HUES6 (cell line): ENCODE measurements at regions not wholly inside any gene's neighbourhood (a gene's known extent, or its start where the extent isn't known, plus 50 kb on each side); places are given as distances from the start of the nearest gene placed in this dataset.

Source experiments
- H3K27ac ChIP-seq: 2 replicates; pipeline ENCODE4 v1.7.0; 2013; ENCODE audit warnings: low read depth, mild to moderate bottlenecking, low read length, inconsistent platforms
- H3K27me3 ChIP-seq: 2 replicates; pipeline ENCODE4 v1.6.1; 2013; ENCODE audit warnings: low read length; ENCODE audit not compliant: control insufficient read depth, insufficient read depth
- H3K36me3 ChIP-seq: 2 replicates; pipeline ENCODE4 v1.6.1; 2013; ENCODE audit warnings: low read length; ENCODE audit not compliant: control insufficient read depth, insufficient read depth
- H3K4me1 ChIP-seq: 2 replicates; pipeline ENCODE4 v1.6.1; 2013; ENCODE audit warnings: low read length; ENCODE audit not compliant: control insufficient read depth, insufficient read depth
- H3K4me3 ChIP-seq: 2 replicates; pipeline ENCODE4 v1.5.1; 2013; ENCODE audit warnings: low read depth, low read length
- H3K9ac ChIP-seq: one replicate; pipeline ENCODE4 v1.6.1; 2013; ENCODE audit warnings: mild to moderate bottlenecking, low read length
- H3K9me3 ChIP-seq: 2 replicates; pipeline ENCODE4 v1.6.1; 2013; ENCODE audit warnings: low read depth, low read length; ENCODE audit not compliant: control insufficient read depth, insufficient read depth

DNA sequence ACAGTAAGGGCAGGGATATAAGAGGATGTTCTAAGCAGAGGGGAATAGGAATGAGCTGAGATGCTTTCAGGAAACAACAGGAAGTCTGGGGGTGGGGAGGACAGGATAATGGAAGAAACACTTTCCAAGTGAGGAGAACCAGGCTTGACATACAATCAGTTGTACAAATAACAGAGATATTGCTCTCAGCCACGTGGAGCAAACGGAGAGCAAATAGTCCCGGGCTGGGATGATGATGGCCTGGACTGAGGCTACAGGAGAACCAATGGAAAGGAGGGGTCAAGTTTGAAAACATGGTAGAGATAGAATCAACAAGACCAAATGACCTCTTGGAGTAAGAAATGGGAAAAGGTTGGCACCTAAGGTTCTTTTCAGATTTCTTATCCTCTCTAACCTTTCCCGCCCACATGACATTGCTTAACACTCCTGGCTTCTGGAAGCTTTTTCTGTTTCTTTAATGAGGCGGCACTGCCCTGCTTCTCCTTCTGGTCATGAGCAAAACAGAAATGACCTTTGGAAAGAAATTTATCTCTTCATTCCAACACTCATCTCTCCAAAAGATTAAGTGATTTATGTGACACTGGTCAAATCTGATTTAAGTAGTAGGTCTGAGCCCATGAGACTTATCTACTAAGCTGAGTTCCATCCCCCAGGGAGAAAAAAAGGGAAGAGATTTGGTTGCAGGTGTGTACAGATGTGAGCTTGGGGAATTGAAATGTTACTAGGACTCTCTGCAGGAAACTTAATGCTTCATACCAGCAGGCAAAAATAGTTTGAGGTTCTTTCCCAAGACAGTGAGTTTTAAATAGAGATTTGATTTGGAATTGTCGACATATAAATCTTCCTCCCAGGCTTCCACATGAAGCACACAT lies 442.9 kb upstream of the HNRNPA3 start:
- Histone ChIP-seq H3K27ac (no peak overlapping the region), H3K27me3 (no peaks in the 10 kb centered on the region), H3K9me3 (peaks cover 32% of the 10 kb centered on the region), H3K4me3 (no peak overlapping the region), H3K4me1 (peaks cover 10% of the 10 kb centered on the region), H3K9ac (no peak overlapping the region), H3K36me3 (no peaks in the 10 kb centered on the region)

DNA sequence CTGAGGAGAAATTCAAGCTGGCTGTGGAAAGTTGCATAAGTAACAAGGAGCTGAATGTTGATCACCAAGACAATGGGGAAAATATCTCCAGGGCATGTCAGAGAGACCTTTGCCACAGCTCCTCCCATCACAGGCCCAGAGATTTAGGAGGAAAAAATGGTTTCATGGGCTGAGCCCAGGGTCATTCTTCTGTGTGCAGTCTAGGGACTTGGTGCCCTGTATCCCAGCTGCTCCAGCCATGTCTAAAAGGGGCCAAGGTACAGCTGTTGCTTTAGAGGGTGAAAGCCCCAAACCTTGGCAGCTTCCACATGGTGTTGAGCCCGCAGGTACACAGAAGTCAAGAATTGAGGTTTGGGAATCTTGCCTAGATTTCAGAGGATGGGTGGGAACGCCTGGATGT lies 439.8 kb upstream of the HNRNPA3 start:
- no peak overlapping the region for H3K27ac ChIP-seq
- H3K4me3 ChIP-seq = no peak overlapping the region
- H3K27me3 ChIP-seq = no peaks in the 10 kb centered on the region
- H3K4me1 ChIP-seq = no peaks in the 10 kb centered on the region
- H3K9ac ChIP-seq = no peak overlapping the region
- H3K36me3 ChIP-seq = no peaks in the 10 kb centered on the region
- peaks cover 36% of the 10 kb centered on the region for H3K9me3 ChIP-seq

DNA sequence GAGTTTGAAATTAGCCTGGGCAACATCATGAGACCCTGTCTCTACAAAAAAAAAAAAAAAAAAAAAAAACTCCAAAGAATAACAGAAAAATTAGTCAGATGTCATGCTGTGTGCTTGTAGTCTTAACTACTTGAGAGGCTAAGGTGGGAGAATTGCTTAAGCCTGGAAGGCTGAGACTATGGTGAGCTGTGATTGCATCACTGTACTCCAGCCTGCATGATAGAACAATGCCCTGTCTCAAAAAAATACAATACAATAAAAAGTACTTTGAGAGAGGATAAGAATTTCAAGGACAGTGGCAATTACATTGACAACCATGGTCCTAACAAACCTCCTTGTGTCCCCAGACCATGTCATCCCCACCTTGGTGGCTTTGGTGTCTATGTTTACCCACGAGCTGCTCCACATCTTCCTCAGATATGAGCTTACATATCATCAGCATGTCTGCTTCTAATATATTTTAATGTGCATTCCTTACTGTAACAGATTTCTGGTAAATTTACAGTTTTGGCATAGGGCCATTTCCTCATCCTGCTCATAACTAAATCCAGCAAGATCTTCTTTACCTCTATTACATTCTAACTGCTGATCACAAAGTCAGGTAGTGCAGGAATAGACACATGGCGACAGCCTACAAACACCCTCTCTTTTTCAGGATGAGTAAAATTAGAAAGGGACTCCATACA lies 437.7 kb upstream of the HNRNPA3 start:
- H3K4me1 ChIP-seq = no peaks in the 10 kb centered on the region
- H3K36me3 ChIP-seq = no peaks in the 10 kb centered on the region
- no peak overlapping the region for H3K27ac ChIP-seq
- no peak overlapping the region for H3K9ac ChIP-seq
- H3K4me3 ChIP-seq = no peak overlapping the region
- H3K27me3 ChIP-seq = no peaks in the 10 kb centered on the region
- peaks cover 36% of the 10 kb centered on the region for H3K9me3 ChIP-seq

DNA sequence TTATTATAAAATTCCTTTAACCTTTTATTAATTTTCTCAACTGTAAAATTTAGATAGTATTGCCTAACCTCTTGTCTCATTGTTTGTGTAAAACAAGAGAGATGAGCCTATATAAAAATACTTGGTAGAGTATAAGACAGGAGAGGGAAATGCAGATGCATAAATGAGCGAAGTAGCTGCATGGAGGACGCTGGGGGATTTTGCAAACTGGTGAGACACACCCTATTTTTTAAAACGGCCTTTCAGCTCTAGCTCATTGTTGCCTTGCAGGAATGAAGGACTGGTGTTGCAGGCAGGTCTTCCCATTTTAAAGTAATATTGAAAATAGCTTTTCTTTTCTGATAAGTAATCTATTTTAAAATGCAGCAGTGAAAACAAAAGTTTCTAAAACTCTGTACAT lies 435.3 kb upstream of the HNRNPA3 start:
- H3K9me3 ChIP-seq = peaks cover 31% of the 10 kb centered on the region
- H3K4me3 ChIP-seq = no peak overlapping the region
- H3K27ac ChIP-seq = no peak overlapping the region
- H3K9ac ChIP-seq = no peak overlapping the region
- no peaks in the 10 kb centered on the region for H3K4me1 ChIP-seq
- H3K36me3 ChIP-seq = no peaks in the 10 kb centered on the region
- no peaks in the 10 kb centered on the region for H3K27me3 ChIP-seq

DNA sequence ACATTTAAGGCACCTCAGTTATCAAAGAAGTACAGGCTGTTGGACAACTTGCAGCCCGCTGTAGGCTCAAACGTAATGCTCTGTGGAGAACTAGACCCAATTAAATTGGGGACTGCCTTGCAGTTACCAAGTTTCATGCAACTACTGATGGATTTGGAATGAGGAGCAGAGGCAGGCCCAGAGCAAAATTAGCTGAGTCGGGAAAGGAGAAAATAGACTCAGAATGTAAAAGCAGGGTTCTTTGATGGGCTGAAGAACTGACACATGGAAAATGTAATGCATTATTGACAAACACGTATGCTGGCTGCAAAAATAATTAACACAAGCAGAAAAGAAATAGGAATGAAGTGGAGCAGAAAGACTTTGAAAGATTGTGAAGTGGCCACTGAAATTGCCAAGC lies 432.7 kb upstream of the HNRNPA3 start:
- Histone ChIP-seq H3K9me3 (peaks cover 9% of the 10 kb centered on the region; the same call in 1 of the 2 replicates), H3K4me1 (no peaks in the 10 kb centered on the region), H3K36me3 (no peaks in the 10 kb centered on the region), H3K27me3 (no peaks in the 10 kb centered on the region), H3K27ac (no peak overlapping the region), H3K4me3 (no peak overlapping the region), H3K9ac (no peak overlapping the region)

DNA sequence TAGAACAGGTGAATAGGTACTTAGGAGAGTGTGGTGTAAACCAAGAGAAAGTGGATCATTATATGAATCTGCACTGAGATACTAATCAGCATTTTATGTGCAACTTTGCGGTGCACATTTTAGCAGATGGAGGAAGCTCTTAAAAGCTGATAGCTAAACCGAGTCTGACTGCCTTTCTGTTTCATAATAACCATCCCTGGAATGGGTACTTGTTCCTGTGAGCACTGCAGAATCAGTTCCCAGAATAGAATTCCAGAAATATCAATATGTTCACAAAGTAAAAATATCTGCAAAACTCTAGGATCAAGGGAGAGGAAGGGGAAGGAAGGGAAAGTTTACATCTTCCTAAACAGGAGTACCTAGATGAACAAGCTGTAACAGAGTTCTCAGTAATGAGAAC lies 432.2 kb upstream of the HNRNPA3 start:
- Histone ChIP-seq H3K4me1 (no peaks in the 10 kb centered on the region), H3K4me3 (no peak overlapping the region), H3K36me3 (no peaks in the 10 kb centered on the region), H3K9me3 (peaks cover 6% of the 10 kb centered on the region; the same call in 1 of the 2 replicates), H3K27me3 (no peaks in the 10 kb centered on the region), H3K9ac (no peak overlapping the region), H3K27ac (no peak overlapping the region)

DNA sequence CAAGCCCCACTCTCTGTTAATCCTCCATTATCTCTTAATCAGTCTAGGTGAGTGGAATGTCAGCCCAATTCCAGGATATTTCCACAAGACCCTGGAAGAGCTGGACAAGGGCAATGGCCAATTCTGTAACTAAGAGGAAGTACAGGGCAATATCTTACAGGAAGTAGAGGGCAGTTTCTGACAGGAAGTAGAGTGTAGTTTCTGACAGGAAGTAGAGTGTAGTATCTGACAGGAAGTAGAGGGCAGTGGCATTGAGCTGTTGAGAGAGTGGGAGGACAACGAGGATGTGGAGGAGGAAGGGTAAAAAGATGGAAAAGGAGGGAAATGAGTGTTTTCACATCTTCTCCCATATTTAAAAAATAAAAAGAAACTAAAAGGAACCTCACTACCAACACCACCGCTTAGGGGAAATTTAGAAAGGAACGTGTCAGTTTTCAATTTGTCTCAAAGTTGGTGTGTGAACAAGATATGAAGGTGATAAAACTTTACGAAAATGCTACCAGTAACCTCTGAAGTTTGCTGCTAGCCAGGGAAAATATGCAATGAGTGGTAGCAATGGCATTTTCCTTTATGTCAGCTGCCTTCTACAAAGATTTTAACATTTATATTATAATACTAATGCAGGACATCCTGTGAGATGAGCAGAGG lies 430.9 kb upstream of the HNRNPA3 start:
- Histone ChIP-seq H3K9me3 (peaks cover 6% of the 10 kb centered on the region; the same call in 1 of the 2 replicates), H3K9ac (no peak overlapping the region), H3K27me3 (no peaks in the 10 kb centered on the region), H3K27ac (no peak overlapping the region), H3K36me3 (no peaks in the 10 kb centered on the region), H3K4me3 (no peak overlapping the region), H3K4me1 (no peaks in the 10 kb centered on the region)

DNA sequence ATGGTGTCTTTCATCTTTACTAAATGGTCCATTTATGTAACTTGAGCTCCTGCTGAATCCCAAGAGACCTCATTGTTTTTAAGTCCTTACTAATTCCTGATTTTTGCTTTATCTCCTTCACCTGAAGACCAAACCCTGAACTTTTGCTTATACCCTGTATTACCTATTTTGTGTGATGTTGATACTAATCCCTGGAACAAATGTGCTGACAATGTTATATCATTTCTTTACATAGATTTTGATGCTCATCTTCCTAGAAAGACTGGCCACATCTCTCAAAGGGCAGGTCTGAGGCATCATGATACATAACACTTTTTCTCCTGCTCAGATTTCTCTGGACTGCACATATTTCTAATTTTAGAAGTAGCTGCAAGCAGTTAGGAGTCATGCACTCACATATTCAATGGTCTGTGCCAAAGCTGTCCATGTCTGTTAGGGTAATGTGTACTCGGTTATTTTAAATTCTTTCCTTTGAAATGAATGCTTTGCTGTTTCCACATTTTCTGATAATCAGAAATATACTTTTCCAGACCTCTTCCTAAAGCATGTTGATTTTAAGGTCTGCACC lies 427.9 kb upstream of the HNRNPA3 start:
- Histone ChIP-seq H3K36me3 (no peaks in the 10 kb centered on the region), H3K9ac (no peak overlapping the region), H3K27ac (no peak overlapping the region), H3K27me3 (no peaks in the 10 kb centered on the region), H3K4me1 (no peaks in the 10 kb centered on the region), H3K9me3 (peaks cover 6% of the 10 kb centered on the region; the same call in 1 of the 2 replicates), H3K4me3 (no peak overlapping the region)

DNA sequence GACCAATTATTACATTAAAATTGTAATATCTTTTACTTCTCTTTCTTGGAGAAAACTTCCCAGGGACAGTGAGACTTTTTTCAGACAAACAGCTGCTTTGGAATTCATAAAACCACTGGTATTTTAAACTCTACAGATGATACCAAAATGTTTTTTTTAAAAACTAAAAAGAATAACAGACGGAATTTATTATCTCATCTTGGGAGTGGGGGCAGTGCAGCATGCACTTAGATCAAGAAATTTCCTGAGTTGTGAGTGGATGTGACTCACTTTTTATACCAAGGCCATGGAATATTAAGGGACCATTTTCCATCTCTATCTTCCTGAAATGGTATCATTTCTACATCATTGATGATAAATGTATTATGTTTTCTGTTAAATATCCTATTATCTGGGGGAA lies 422.8 kb upstream of the HNRNPA3 start:
- Histone ChIP-seq H3K9ac (no peak overlapping the region), H3K9me3 (no peaks in the 10 kb centered on the region), H3K4me3 (no peak overlapping the region), H3K27ac (no peak overlapping the region), H3K27me3 (no peaks in the 10 kb centered on the region), H3K36me3 (no peaks in the 10 kb centered on the region), H3K4me1 (0 out of 2 replicates have a peak, but pooled peaks cover 4% of the 10 kb centered on the region)

DNA sequence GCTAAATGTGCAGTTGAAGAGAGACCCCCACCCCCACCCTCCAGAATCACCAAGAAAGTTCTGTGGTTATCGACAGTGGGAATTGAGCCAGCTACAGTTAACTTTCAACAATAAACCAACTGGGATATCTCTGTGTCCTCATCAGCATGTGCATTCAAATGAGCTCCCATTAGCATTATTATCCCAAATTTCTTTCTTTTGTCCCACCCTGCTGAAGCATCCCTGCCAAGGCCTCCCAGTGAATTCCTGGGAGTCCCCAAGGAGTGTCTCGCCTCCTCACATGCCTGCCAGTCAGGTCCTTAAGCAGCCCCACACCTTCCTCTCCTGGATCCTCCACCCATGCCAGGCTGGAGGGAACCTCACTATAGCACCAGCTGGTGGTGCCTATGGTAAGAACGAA lies 422.1 kb upstream of the HNRNPA3 start:
- no peak overlapping the region for H3K4me3 ChIP-seq
- H3K4me1 ChIP-seq = 0 out of 2 replicates have a peak, but pooled peaks cover 4% of the 10 kb centered on the region

More for the DNA sequence above, 422.1 kb upstream of the HNRNPA3 start:
- Histone ChIP-seq H3K27me3 (no peaks in the 10 kb centered on the region), H3K27ac (no peak overlapping the region), H3K9me3 (peaks cover under 1% of the 10 kb centered on the region; the same call in 1 of the 2 replicates), H3K36me3 (no peaks in the 10 kb centered on the region), H3K9ac (no peak overlapping the region)
